ENCODE measurements at regions not wholly inside any gene's neighbourhood (a gene's known extent, or its start where the extent isn't known, plus 50 kb on each side); places are given as distances from the start of the nearest gene placed in this dataset.

- no peaks in the 10 kb centered on the region for H3K79me2 ChIP-seq (ENCODE audit: insufficient read depth, low read length)
- no peaks in the 10 kb centered on the region for H3K4me1 ChIP-seq (ENCODE audit: insufficient read depth, low read length)
- no peaks in the 10 kb centered on the region for H3K9me3 ChIP-seq (ENCODE audit: low read depth, low read length)
- H3K4me3 ChIP-seq (ENCODE audit: insufficient read depth, low read length): no peak overlapping the region
- no peak overlapping the region for H3K4me2 ChIP-seq (ENCODE audit: insufficient read depth, low read length)
- no peak overlapping the region for H3K27ac ChIP-seq (ENCODE audit: low read depth, low read length)
- no peaks in the 10 kb centered on the region for H3K27me3 ChIP-seq (ENCODE audit: insufficient read depth, low read length)
- H2AFZ ChIP-seq (ENCODE audit: low read length): no peak overlapping the region
- H3K36me3 ChIP-seq (ENCODE audit: insufficient read depth, low read length): no peaks in the 10 kb centered on the region
- DNase-seq (ENCODE audit: insufficient read length, low spot score, missing footprints): no peak
- H4K20me1 ChIP-seq (ENCODE audit: insufficient read depth, low read length): no peaks in the 10 kb centered on the region
- TF ChIP-seq CTCF (IDR thresholded peaks at IDR 0.05; ENCODE audit: extremely low read depth, low read depth, low read length): no peak
Measured at GRCh38 chr6:145381941-145382340, 353.4 kb downstream of the EPM2A start.

- no peaks in the 10 kb centered on the region for H4K20me1 ChIP-seq (ENCODE audit: insufficient read depth, low read length)
- H3K9me3 ChIP-seq (ENCODE audit: low read depth, low read length): no peaks in the 10 kb centered on the region
- no peaks in the 10 kb centered on the region for H3K79me2 ChIP-seq (ENCODE audit: insufficient read depth, low read length)
- no peak overlapping the region for H3K4me2 ChIP-seq (ENCODE audit: insufficient read depth, low read length)
- no peak overlapping the region for H3K4me3 ChIP-seq (ENCODE audit: insufficient read depth, low read length)
- H3K4me1 ChIP-seq (ENCODE audit: insufficient read depth, low read length): no peaks in the 10 kb centered on the region
- H3K27ac ChIP-seq (ENCODE audit: low read depth, low read length): no peak overlapping the region
- no peak overlapping the region for H2AFZ ChIP-seq (ENCODE audit: low read length)
- no peaks in the 10 kb centered on the region for H3K36me3 ChIP-seq (ENCODE audit: insufficient read depth, low read length)
- TF ChIP-seq CTCF (IDR thresholded peaks at IDR 0.05; ENCODE audit: extremely low read depth, low read depth, low read length): no peak
- DNase-seq (ENCODE audit: insufficient read length, low spot score, missing footprints): no peak
- H3K27me3 ChIP-seq (ENCODE audit: insufficient read depth, low read length): no peaks in the 10 kb centered on the region
Measured at GRCh38 chr6:145383428-145383827, 351.9 kb downstream of the EPM2A start.

GRCh38 chr6:145384503-145384902 is 350.8 kb downstream of the EPM2A start:
- DNase-seq (ENCODE audit: insufficient read length, low spot score, missing footprints): no peak
- H3K27ac ChIP-seq (ENCODE audit: low read depth, low read length): no peak overlapping the region
- no peaks in the 10 kb centered on the region for H3K36me3 ChIP-seq (ENCODE audit: insufficient read depth, low read length)
- H3K4me3 ChIP-seq (ENCODE audit: insufficient read depth, low read length): no peak overlapping the region
- H3K4me2 ChIP-seq (ENCODE audit: insufficient read depth, low read length): no peak overlapping the region
- no peak for TF ChIP-seq CTCF (IDR thresholded peaks at IDR 0.05; ENCODE audit: extremely low read depth, low read depth, low read length)
- no peaks in the 10 kb centered on the region for H4K20me1 ChIP-seq (ENCODE audit: insufficient read depth, low read length)
- no peaks in the 10 kb centered on the region for H3K4me1 ChIP-seq (ENCODE audit: insufficient read depth, low read length)
- no peak overlapping the region for H2AFZ ChIP-seq (ENCODE audit: low read length)
- no peaks in the 10 kb centered on the region for H3K79me2 ChIP-seq (ENCODE audit: insufficient read depth, low read length)
- H3K27me3 ChIP-seq (ENCODE audit: insufficient read depth, low read length): no peaks in the 10 kb centered on the region
- no peaks in the 10 kb centered on the region for H3K9me3 ChIP-seq (ENCODE audit: low read depth, low read length)

- Histone ChIP-seq H3K4me2 (ENCODE audit: insufficient read depth, low read length) (no peak overlapping the region), H3K79me2 (ENCODE audit: insufficient read depth, low read length) (no peaks in the 10 kb centered on the region), H3K27ac (ENCODE audit: low read depth, low read length) (no peak overlapping the region), H3K36me3 (ENCODE audit: insufficient read depth, low read length) (no peaks in the 10 kb centered on the region), H3K27me3 (ENCODE audit: insufficient read depth, low read length) (no peaks in the 10 kb centered on the region), H3K4me3 (ENCODE audit: insufficient read depth, low read length) (no peak overlapping the region), H3K4me1 (ENCODE audit: insufficient read depth, low read length) (no peaks in the 10 kb centered on the region), H3K9me3 (ENCODE audit: low read depth, low read length) (no peaks in the 10 kb centered on the region), H2AFZ (ENCODE audit: low read length) (no peak overlapping the region), H4K20me1 (ENCODE audit: insufficient read depth, low read length) (no peaks in the 10 kb centered on the region)
- no peak for TF ChIP-seq CTCF (IDR thresholded peaks at IDR 0.05; ENCODE audit: extremely low read depth, low read depth, low read length)
- DNase-seq (ENCODE audit: insufficient read length, low spot score, missing footprints): no peak
Measured at GRCh38 chr6:145396499-145396898, 338.8 kb downstream of the EPM2A start.

Data from osteoblast (primary cell).